ENCODE measurements at regions not wholly inside any gene's neighbourhood (a gene's known extent, or its start where the extent isn't known, plus 50 kb on each side); places are given as distances from the start of the nearest gene placed in this dataset.

DNA sequence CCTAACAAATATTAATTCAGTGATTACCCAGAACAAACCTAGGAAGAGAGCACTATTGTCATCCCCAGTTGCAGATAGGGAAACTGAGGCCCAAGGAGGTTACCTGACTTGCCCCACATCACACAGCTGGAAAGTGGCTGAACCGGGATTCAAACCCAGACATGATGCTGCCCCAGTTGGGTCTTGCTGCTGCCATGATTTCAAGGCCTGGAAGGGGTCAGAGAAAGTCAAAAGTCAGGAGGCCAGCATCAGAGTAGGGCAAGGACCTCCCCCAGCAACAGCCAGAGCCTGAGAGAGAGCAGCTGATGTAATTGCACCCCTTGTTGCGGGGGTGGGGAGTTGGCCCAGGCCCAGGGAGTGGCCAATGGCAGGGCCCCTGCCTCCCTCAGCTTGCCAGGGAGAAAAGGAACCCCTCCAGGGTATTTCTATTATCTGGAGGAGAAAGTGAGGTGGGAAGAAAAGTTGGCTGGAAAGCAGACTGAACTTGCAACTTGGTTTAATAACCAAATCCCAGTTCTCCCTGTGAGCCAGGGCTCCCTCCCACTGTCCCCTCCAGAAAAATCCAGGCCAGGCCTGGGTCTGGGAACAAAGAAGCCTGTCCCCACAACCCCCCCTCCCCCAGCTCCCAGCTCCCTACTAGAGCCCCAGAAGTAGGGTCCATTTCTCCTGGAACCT, 83.6 kb downstream of the MRPL14 start:
- TF ChIP-seq CTCF (conservative IDR thresholded peaks at IDR 0.05) (no peak), EZH2 (IDR thresholded peaks at IDR 0.05; ENCODE audit: low read depth) (no peak)

All from PC-9 (cell line).